Ishikawa (cell line): ENCODE measurements at regions not wholly inside any gene's neighbourhood (a gene's known extent, or its start where the extent isn't known, plus 50 kb on each side); places are given as distances from the start of the nearest gene placed in this dataset.
A peak's percentile ranks its signal among the peaks of the same experiment; 100 is the strongest.

Source experiments
- CEBPB ChIP-seq: IDR thresholded peaks from 2 replicates; pipeline ENCODE4 v1.6.1; 2012
- CREB1 ChIP-seq: IDR thresholded peaks from 2 replicates; pipeline ENCODE4 v1.6.1; 2012; ENCODE audit warnings: low read depth
- EGR1 ChIP-seq: IDR thresholded peaks from 2 replicates; pipeline ENCODE4 v1.6.1; 2012
- EP300 ChIP-seq: IDR thresholded peaks from 2 replicates; pipeline ENCODE4 v1.6.1; 2012; ENCODE audit warnings: borderline replicate concordance
- FOXM1 ChIP-seq: IDR thresholded peaks from 2 replicates; pipeline ENCODE4 v1.6.1; 2012; ENCODE audit warnings: low read depth, borderline replicate concordance
- NFIC ChIP-seq: IDR thresholded peaks from 2 replicates; pipeline ENCODE4 v1.6.1; 2012
- RAD21 ChIP-seq: IDR thresholded peaks from 2 replicates; pipeline ENCODE4 v1.6.1; 2012; ENCODE audit warnings: low read depth
- TAF1 ChIP-seq: IDR thresholded peaks from 2 replicates; pipeline ENCODE4 v1.6.1; 2012; ENCODE audit warnings: low read depth, mild to moderate bottlenecking
- TCF12 ChIP-seq: IDR thresholded peaks from 2 replicates; pipeline ENCODE4 v1.6.1; 2012; ENCODE audit warnings: low read depth
- TEAD4 ChIP-seq: IDR thresholded peaks from 2 replicates; pipeline ENCODE4 v1.6.1; 2012
- YY1 ChIP-seq: IDR thresholded peaks from 2 replicates; pipeline ENCODE4 v1.6.1; 2012; ENCODE audit warnings: low read depth
- ZBTB7A ChIP-seq: IDR thresholded peaks from 2 replicates; pipeline ENCODE4 v1.6.1; 2012; ENCODE audit warnings: low read depth
- TF ChIP-seq, protein P1 (sequence below): IDR thresholded peaks from 2 replicates; pipeline ENCODE4 v1.6.1; 2012
- TF ChIP-seq, protein P2 (sequence below): IDR thresholded peaks from 2 replicates; pipeline ENCODE4 v1.6.1; 2012; ENCODE audit warnings: low read depth, mild to moderate bottlenecking
- TF ChIP-seq, protein P3 (sequence below): IDR thresholded peaks from 2 replicates; pipeline ENCODE4 v1.6.1; 2012

DNA sequence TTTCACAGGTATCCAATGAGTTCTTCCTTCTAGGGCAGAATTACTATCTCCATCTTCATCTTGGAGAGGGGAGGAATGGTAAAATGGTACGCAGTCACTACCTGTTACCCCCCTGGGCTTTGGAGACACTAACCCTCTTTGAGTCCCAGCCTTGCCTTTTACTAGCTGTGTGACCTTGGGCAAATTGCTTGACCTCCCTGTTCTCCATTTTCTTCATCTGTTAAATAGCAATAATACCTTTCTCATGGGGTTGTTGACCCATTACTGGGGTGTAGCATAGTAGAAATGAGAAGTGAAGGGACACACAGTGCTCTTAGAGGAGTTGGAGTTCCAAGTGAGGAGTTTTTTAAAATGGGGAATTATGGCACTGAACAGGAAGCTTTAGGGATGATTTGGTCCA is 324.7 kb downstream of the FOXL1 start:
- TF ChIP-seq TAF1, result no peak
- no peak for TF ChIP-seq CEBPB
- no peak for TF ChIP-seq TEAD4
- TF ChIP-seq, protein P1, sequence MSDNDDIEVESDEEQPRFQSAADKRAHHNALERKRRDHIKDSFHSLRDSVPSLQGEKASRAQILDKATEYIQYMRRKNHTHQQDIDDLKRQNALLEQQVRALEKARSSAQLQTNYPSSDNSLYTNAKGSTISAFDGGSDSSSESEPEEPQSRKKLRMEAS, result no peak
- no peak for TF ChIP-seq RAD21
- TF ChIP-seq NFIC, result no peak
- TF ChIP-seq YY1, result no peak
- no peak for TF ChIP-seq CREB1
- TF ChIP-seq EGR1, result no peak
- no peak for TF ChIP-seq ZBTB7A
- TF ChIP-seq FOXM1, result no peak
- TF ChIP-seq, protein P2, sequence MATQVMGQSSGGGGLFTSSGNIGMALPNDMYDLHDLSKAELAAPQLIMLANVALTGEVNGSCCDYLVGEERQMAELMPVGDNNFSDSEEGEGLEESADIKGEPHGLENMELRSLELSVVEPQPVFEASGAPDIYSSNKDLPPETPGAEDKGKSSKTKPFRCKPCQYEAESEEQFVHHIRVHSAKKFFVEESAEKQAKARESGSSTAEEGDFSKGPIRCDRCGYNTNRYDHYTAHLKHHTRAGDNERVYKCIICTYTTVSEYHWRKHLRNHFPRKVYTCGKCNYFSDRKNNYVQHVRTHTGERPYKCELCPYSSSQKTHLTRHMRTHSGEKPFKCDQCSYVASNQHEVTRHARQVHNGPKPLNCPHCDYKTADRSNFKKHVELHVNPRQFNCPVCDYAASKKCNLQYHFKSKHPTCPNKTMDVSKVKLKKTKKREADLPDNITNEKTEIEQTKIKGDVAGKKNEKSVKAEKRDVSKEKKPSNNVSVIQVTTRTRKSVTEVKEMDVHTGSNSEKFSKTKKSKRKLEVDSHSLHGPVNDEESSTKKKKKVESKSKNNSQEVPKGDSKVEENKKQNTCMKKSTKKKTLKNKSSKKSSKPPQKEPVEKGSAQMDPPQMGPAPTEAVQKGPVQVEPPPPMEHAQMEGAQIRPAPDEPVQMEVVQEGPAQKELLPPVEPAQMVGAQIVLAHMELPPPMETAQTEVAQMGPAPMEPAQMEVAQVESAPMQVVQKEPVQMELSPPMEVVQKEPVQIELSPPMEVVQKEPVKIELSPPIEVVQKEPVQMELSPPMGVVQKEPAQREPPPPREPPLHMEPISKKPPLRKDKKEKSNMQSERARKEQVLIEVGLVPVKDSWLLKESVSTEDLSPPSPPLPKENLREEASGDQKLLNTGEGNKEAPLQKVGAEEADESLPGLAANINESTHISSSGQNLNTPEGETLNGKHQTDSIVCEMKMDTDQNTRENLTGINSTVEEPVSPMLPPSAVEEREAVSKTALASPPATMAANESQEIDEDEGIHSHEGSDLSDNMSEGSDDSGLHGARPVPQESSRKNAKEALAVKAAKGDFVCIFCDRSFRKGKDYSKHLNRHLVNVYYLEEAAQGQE, result no peak
- TF ChIP-seq, protein P3, sequence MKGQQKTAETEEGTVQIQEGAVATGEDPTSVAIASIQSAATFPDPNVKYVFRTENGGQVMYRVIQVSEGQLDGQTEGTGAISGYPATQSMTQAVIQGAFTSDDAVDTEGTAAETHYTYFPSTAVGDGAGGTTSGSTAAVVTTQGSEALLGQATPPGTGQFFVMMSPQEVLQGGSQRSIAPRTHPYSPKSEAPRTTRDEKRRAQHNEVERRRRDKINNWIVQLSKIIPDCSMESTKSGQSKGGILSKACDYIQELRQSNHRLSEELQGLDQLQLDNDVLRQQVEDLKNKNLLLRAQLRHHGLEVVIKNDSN, result no peak
- TF ChIP-seq TCF12, result no peak
- no peak for TF ChIP-seq EP300

DNA sequence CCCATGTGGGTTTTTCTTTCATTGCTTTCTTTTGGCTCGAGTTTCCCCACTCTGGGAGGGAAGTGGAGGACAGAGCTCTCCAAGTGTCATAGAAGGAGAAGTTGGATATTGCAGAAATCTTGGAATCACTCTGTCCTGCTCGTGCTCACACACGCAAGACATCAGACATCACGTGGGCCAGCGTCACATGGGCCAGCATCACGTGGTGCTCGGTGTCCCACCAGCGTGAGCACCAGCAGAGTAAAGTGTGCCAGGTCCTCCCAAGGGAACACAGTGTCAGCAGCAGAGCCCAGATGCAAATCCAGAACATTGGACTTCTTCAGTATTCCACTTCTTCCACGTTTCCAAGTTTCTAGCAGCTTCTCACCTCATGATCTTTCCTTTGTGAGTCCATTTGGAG is 327.0 kb downstream of the FOXL1 start:
- TF ChIP-seq YY1, result no peak
- TF ChIP-seq, protein P3, result 0 out of 2 replicates have a peak, but pooled peaks have one; percentile 28

DNA sequence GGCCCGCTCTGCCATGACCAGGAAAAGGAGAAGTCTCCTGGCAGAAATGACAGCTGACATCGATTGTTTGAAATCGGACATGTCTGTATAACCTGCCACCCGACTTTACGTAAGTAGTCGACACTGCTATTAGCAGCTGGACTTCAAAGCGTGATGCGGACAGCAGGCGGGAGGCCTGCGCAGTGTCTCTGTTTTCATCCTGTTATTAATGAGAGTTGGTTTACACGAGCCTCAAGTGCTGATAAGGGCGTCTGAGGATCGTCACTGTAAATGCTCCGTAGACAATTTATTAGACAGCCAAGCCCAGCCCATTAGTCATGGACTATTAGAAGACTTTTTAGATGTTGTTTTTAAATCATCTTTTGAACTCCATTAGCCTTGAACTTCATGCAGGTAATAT is 328.3 kb downstream of the FOXL1 start:
- TF ChIP-seq RAD21 (no peak), TCF12 (no peak), TEAD4 (no peak), FOXM1 (no peak), CREB1 (no peak)
- TF ChIP-seq, protein P2, result no peak
- TF ChIP-seq, protein P1, result no peak
- TF ChIP-seq, protein P3, result no peak

DNA sequence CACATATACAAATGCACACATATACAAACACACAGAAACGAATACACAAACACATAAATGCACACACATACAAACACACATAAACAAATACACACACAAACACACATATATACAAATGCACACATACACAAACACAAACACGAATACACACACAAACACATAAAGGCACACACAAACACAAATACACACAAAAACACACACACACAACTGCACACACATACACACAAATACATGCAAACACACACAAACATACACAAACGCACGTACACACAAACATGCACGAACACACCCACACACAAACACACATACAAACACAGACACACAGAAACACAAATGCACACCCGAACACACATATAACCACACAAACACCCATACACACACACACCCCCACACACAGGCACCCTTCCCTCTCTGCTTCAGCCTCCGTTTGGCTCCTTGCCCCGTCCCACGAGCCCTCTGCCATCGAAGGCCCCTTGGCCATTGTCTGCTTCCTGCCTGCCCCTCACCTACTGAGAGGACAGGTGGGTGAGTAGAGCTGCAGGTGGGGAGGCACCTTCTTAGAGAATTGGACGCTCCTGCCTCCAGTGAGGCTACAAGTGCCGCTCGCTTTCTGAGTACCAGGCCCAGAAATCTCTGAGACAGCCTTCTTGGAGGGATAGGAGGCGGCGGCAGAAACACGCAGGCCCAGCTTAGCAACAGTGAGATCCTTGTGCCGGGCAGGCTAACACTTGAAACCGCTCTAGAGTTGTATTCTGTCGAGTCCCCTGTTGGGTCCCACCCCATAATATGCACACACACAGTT is 331.2 kb downstream of the FOXL1 start:
- no peak for TF ChIP-seq ZBTB7A
- TF ChIP-seq, protein P3, result no peak
- TF ChIP-seq EP300, result no peak

DNA sequence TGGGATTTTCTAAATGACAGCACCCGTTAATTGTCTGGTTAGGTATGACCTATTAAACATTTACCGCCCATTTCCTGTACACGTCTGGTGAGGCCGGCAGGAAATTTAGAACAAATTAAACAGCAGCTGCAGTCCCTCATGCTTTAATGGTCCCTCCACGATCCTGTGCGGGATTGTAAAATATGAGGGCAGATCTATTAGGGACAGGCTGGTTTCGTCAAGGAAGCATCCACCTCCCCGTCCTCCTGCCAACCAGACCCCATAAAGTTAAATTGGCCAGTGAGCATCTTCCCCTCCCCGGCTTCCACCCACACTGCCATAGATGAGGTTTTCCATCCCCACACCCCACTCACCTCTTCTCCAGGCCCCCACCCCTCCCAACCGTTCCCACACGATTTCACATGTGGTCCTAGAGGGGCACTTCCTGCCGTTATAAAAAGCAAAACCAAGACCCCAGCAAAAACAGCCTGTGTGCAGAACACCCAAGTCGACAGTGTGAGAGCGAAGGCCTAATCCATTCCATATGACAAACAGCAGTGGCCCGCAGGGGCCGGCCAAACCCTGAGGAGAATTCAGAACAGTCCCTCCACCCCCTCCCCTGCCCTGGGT is 331.9 kb downstream of the FOXL1 start:
- TF ChIP-seq TCF12 (no peak), NFIC (no peak), TAF1 (no peak), ZBTB7A (no peak), EGR1 (no peak), CEBPB (no peak), FOXM1 (no peak), TEAD4 (no peak), RAD21 (no peak), YY1 (no peak)
- TF ChIP-seq, protein P2, result no peak
- TF ChIP-seq, protein P1, result no peak
- TF ChIP-seq, protein P3, result no peak
